ENCODE measurements at regions not wholly inside any gene's neighbourhood (a gene's known extent, or its start where the extent isn't known, plus 50 kb on each side); places are given as distances from the start of the nearest gene placed in this dataset.
A peak's percentile ranks its signal among the peaks of the same experiment; 100 is the strongest.
"Not testable (repeated sequence)": the region's sequence is repeated elsewhere in the genome, so short reads cannot be mapped to it uniquely, and the experiment has no call there.

GRCh38 chr1:157304271-157304670, 166.1 kb upstream of the ETV3 start:
- Histone ChIP-seq H3K4me2 (ENCODE audit: low read length) (no peak overlapping the region), H3K4me3 (ENCODE audit: low read length) (no peak overlapping the region)
- no peak for TF ChIP-seq CTCF (IDR thresholded peaks at IDR 0.05; ENCODE audit: low read depth, low read length)
- TF ChIP-seq EZH2phosphoT487 (IDR thresholded peaks at IDR 0.05; ENCODE audit: low read depth) = no peak

GRCh38 chr1:157302724-157303123, 164.5 kb upstream of the ETV3 start:
- no peak overlapping the region for H3K27ac ChIP-seq (ENCODE audit: low read length)
- TF ChIP-seq EZH2phosphoT487 (IDR thresholded peaks at IDR 0.05; ENCODE audit: low read depth) = no peak
- TF ChIP-seq CTCF (IDR thresholded peaks at IDR 0.05; ENCODE audit: low read depth, low read length) = peak; percentile 26; the same call in 1 of the 2 replicates
- no peaks in the 10 kb centered on the region for H4K20me1 ChIP-seq (ENCODE audit: insufficient read depth, low read length)
- H3K4me2 ChIP-seq (ENCODE audit: low read length) = no peak overlapping the region
- no peak overlapping the region for H2AFZ ChIP-seq (ENCODE audit: low read depth, low read length)
- H3K27me3 ChIP-seq (ENCODE audit: low read depth, low read length) = peaks cover 12% of the 10 kb centered on the region; the same call in 1 of the 2 replicates
- H3K79me2 ChIP-seq (ENCODE audit: low read length) = no peaks in the 10 kb centered on the region
- peaks cover 14% of the 10 kb centered on the region for H3K4me1 ChIP-seq (ENCODE audit: low read length)
- H3K9ac ChIP-seq (ENCODE audit: low read length) = no peak overlapping the region
- peaks cover 7% of the 10 kb centered on the region; the same call in 1 of the 2 replicates for H3K9me3 ChIP-seq (ENCODE audit: insufficient read depth, low read length)
- no peak overlapping the region for H3K4me3 ChIP-seq (ENCODE audit: low read length)
- H3K36me3 ChIP-seq (replicated peaks; ENCODE audit: low read depth, low read length) = peaks cover 15% of the 10 kb centered on the region

More at GRCh38 chr1:157304271-157304670, 166.1 kb upstream of the ETV3 start:
- H3K9me3 ChIP-seq (ENCODE audit: insufficient read depth, low read length) = peaks cover 7% of the 10 kb centered on the region; the same call in 1 of the 2 replicates
- no peak overlapping the region for H3K27ac ChIP-seq (ENCODE audit: low read length)
- peaks cover 9% of the 10 kb centered on the region; the same call in 1 of the 2 replicates for H3K27me3 ChIP-seq (ENCODE audit: low read depth, low read length)
- H3K36me3 ChIP-seq (replicated peaks; ENCODE audit: low read depth, low read length) = peaks cover 15% of the 10 kb centered on the region
- no peaks in the 10 kb centered on the region for H3K79me2 ChIP-seq (ENCODE audit: low read length)
- H2AFZ ChIP-seq (ENCODE audit: low read depth, low read length) = no peak overlapping the region
- H4K20me1 ChIP-seq (ENCODE audit: insufficient read depth, low read length) = no peaks in the 10 kb centered on the region
- no peak overlapping the region for H3K9ac ChIP-seq (ENCODE audit: low read length)
- H3K4me1 ChIP-seq (ENCODE audit: low read length) = peaks cover 24% of the 10 kb centered on the region

- Histone ChIP-seq H3K4me2 (ENCODE audit: low read length) (no peak overlapping the region), H3K27ac (ENCODE audit: low read length) (no peak overlapping the region), H3K27me3 (ENCODE audit: low read depth, low read length) (peaks cover 12% of the 10 kb centered on the region; the same call in 1 of the 2 replicates), H3K4me1 (ENCODE audit: low read length) (peaks cover 8% of the 10 kb centered on the region), H3K9ac (ENCODE audit: low read length) (no peak overlapping the region), H2AFZ (ENCODE audit: low read depth, low read length) (no peak overlapping the region), H4K20me1 (ENCODE audit: insufficient read depth, low read length) (no peaks in the 10 kb centered on the region), H3K79me2 (ENCODE audit: low read length) (no peaks in the 10 kb centered on the region), H3K36me3 (replicated peaks; ENCODE audit: low read depth, low read length) (peaks cover 15% of the 10 kb centered on the region), H3K9me3 (ENCODE audit: insufficient read depth, low read length) (peaks cover 7% of the 10 kb centered on the region; the same call in 1 of the 2 replicates), H3K4me3 (ENCODE audit: low read length) (no peak overlapping the region)
- no peak for TF ChIP-seq EZH2phosphoT487 (IDR thresholded peaks at IDR 0.05; ENCODE audit: low read depth)
- no peak for TF ChIP-seq CTCF (IDR thresholded peaks at IDR 0.05; ENCODE audit: low read depth, low read length)
Measured at GRCh38 chr1:157302199-157302497, 164.0 kb upstream of the ETV3 start.

- peaks cover 3% of the 10 kb centered on the region for H3K4me1 ChIP-seq (ENCODE audit: low read length)
- H3K4me3 ChIP-seq (ENCODE audit: low read length) = no peak overlapping the region
- H3K27ac ChIP-seq (ENCODE audit: low read length) = no peak overlapping the region
- H4K20me1 ChIP-seq (ENCODE audit: insufficient read depth, low read length) = no peaks in the 10 kb centered on the region
- H3K79me2 ChIP-seq (ENCODE audit: low read length) = no peaks in the 10 kb centered on the region
- peaks cover 12% of the 10 kb centered on the region; the same call in 1 of the 2 replicates for H3K27me3 ChIP-seq (ENCODE audit: low read depth, low read length)
- no peak for TF ChIP-seq EZH2phosphoT487 (IDR thresholded peaks at IDR 0.05; ENCODE audit: low read depth)
- TF ChIP-seq CTCF (IDR thresholded peaks at IDR 0.05; ENCODE audit: low read depth, low read length) = no peak
- no peak overlapping the region for H3K4me2 ChIP-seq (ENCODE audit: low read length)
- H3K36me3 ChIP-seq (replicated peaks; ENCODE audit: low read depth, low read length) = peaks cover 11% of the 10 kb centered on the region
- no peak overlapping the region for H2AFZ ChIP-seq (ENCODE audit: low read depth, low read length)
- peaks cover 4% of the 10 kb centered on the region; the same call in 1 of the 2 replicates for H3K9me3 ChIP-seq (ENCODE audit: insufficient read depth, low read length)
- H3K9ac ChIP-seq (ENCODE audit: low read length) = no peak overlapping the region
Measured at GRCh38 chr1:157301477-157302198, 163.4 kb upstream of the ETV3 start.

GRCh38 chr1:157294387-157295145, 156.4 kb upstream of the ETV3 start:
- not testable (repeated sequence) for H3K4me3 ChIP-seq (ENCODE audit: low read length); H3K79me2 ChIP-seq (ENCODE audit: low read length); H3K9me3 ChIP-seq (ENCODE audit: insufficient read depth, low read length); H3K9ac ChIP-seq (ENCODE audit: low read length); H3K36me3 ChIP-seq (replicated peaks; ENCODE audit: low read depth, low read length); H4K20me1 ChIP-seq (ENCODE audit: insufficient read depth, low read length); H3K27ac ChIP-seq (ENCODE audit: low read length); H3K4me2 ChIP-seq (ENCODE audit: low read length); H2AFZ ChIP-seq (ENCODE audit: low read depth, low read length); H3K4me1 ChIP-seq (ENCODE audit: low read length)
- H3K27me3 ChIP-seq (ENCODE audit: low read depth, low read length) = peaks cover 15% of the 10 kb centered on the region

Measured in OCI-LY3 (cell line).